Upper lobe of left lung (tissue), 4 donors: ENCODE measurements at regions not wholly inside any gene's neighbourhood (a gene's known extent, or its start where the extent isn't known, plus 50 kb on each side); places are given as distances from the start of the nearest gene placed in this dataset.

Experiments used
- EP300 ChIP-seq, 4 donors: sonication (generic); formaldehyde crosslinking; IDR thresholded peaks; one replicate each; pipeline ENCODE4 v1.5.1; 2017; ENCODE audit warnings: antibody characterized with exemption in 4 of 4, control low read depth in 2 of 4
- POLR2A ChIP-seq, 4 donors: fragments of 450-650 bp; IDR thresholded peaks; one replicate each; pipeline ENCODE4 v1.5.1; 2016 to 2017; ENCODE audit warnings: antibody characterized with exemption in 4 of 4, mild to moderate bottlenecking in 2 of 4
- POLR2AphosphoS5 ChIP-seq, 2 donors: sonication (generic); formaldehyde crosslinking; IDR thresholded peaks; one replicate each; pipeline ENCODE4 v1.5.1; 2017; ENCODE audit warnings: antibody characterized with exemption in 2 of 2
- TF ChIP-seq, protein P1 (sequence below), 6 experiments: fragments of 450-650 bp in 4 of 6; fragments of 200-600 bp in 2 of 6; sonication (generic) in 2 of 6; IDR thresholded peaks; one replicate each; pipeline ENCODE4 v1.5.1; 2016 to 2019; ENCODE audit warnings: antibody characterized with exemption in 6 of 6

DNA sequence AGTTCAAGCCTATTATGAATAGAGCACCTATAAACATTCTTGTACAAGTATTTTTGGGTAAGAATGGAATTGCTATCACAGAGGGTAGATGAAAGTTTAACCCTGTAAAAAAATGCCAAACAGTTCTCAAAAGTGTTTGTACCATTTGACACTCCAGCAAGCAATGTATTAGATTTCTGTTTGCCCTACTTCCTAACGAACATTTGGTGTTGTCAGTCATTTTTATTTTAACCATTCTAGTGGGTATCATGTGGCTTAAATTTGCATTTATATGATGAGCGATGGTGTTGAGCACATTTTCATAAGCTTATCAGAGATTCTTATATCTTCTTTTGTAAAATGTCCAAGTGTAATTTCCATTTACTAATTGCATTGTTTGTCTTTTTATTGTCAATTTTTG lies 608.2 kb upstream of the ACVR2A start:
- TF ChIP-seq POLR2A (IDR thresholded peaks at IDR 0.05) (no peak), POLR2AphosphoS5 (IDR thresholded peaks at IDR 0.05) (no peak), EP300 (IDR thresholded peaks at IDR 0.05) (no peak)
- TF ChIP-seq, protein P1, sequence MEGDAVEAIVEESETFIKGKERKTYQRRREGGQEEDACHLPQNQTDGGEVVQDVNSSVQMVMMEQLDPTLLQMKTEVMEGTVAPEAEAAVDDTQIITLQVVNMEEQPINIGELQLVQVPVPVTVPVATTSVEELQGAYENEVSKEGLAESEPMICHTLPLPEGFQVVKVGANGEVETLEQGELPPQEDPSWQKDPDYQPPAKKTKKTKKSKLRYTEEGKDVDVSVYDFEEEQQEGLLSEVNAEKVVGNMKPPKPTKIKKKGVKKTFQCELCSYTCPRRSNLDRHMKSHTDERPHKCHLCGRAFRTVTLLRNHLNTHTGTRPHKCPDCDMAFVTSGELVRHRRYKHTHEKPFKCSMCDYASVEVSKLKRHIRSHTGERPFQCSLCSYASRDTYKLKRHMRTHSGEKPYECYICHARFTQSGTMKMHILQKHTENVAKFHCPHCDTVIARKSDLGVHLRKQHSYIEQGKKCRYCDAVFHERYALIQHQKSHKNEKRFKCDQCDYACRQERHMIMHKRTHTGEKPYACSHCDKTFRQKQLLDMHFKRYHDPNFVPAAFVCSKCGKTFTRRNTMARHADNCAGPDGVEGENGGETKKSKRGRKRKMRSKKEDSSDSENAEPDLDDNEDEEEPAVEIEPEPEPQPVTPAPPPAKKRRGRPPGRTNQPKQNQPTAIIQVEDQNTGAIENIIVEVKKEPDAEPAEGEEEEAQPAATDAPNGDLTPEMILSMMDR (IDR thresholded peaks at IDR 0.05): no peak
